ENCODE measurements at regions not wholly inside any gene's neighbourhood (a gene's known extent, or its start where the extent isn't known, plus 50 kb on each side); places are given as distances from the start of the nearest gene placed in this dataset.

DNA sequence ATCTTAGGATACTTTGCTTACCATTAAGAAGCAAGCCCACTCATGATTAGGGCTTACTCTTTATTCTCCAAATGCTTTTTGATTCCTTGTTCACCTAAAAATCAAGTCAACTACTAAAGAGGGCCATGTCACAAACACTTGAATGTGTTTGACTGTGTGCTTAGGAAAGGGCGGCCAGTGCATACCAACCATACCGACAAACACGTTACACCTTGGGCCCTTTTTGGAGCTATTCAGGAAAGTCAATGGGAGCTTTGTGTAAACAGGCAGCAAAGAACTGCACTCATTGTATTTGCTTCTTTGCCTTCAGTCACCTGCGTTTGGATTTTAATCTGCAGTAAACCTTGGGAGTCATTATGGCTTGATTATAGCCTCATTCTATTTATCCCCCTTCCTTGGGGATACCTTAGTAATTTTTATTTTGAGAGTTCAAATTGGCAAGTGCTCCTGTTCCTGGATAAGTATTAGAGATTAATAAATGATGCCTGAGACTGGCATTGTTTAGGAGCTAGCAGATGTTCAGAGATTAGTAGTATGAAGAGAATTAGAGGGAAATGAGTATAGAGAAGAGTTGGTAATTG, 102.6 kb upstream of the HDGFL1 start:
- H3K4me3 ChIP-seq (ENCODE audit: low read depth, poor library complexity, severe bottlenecking): no peak overlapping the region
- intact Hi-C loops (cut with DNase I; ENCODE audit: low total_unique reads): no loop called here
- no peak for DNase-seq (ENCODE audit: low spot score in 2 of 2)
- WGBS, 2 donors: 78 to 82% methylated on average over 4 of the region's 4 CpGs
- no peak for TF ChIP-seq POLR2A (IDR thresholded peaks at IDR 0.05)
- TF ChIP-seq, protein P1, sequence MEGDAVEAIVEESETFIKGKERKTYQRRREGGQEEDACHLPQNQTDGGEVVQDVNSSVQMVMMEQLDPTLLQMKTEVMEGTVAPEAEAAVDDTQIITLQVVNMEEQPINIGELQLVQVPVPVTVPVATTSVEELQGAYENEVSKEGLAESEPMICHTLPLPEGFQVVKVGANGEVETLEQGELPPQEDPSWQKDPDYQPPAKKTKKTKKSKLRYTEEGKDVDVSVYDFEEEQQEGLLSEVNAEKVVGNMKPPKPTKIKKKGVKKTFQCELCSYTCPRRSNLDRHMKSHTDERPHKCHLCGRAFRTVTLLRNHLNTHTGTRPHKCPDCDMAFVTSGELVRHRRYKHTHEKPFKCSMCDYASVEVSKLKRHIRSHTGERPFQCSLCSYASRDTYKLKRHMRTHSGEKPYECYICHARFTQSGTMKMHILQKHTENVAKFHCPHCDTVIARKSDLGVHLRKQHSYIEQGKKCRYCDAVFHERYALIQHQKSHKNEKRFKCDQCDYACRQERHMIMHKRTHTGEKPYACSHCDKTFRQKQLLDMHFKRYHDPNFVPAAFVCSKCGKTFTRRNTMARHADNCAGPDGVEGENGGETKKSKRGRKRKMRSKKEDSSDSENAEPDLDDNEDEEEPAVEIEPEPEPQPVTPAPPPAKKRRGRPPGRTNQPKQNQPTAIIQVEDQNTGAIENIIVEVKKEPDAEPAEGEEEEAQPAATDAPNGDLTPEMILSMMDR (IDR thresholded peaks at IDR 0.05): no peak

DNA sequence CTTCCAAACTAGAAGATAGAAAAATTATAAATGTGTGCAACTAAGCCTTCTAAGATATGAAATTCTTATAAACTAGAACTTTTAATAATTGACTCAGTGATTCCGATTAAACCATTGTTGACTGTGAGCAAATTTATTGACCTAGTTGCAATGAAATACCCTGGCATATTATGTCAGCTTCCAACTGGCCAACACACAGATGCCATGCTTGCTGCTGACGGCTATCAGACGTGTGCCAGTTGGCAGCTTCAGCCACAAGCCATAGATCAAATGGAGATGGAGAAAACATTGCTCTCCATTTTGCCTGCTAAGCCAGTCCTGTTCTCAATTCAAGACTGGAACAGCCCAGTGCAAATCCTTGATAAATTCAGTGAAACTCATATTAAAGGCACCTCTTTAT, 101.7 kb upstream of the HDGFL1 start:
- no peak for DNase-seq (ENCODE audit: low spot score in 2 of 2)
- H3K4me3 ChIP-seq (ENCODE audit: low read depth, poor library complexity, severe bottlenecking): no peak overlapping the region
- TF ChIP-seq, protein P1 (IDR thresholded peaks at IDR 0.05): no peak
- TF ChIP-seq POLR2A (IDR thresholded peaks at IDR 0.05): no peak
- intact Hi-C loops (cut with DNase I; ENCODE audit: low total_unique reads): no loop called here
- WGBS, 2 donors: 41 to 48% methylated on average over 3 of the region's 3 CpGs

DNA sequence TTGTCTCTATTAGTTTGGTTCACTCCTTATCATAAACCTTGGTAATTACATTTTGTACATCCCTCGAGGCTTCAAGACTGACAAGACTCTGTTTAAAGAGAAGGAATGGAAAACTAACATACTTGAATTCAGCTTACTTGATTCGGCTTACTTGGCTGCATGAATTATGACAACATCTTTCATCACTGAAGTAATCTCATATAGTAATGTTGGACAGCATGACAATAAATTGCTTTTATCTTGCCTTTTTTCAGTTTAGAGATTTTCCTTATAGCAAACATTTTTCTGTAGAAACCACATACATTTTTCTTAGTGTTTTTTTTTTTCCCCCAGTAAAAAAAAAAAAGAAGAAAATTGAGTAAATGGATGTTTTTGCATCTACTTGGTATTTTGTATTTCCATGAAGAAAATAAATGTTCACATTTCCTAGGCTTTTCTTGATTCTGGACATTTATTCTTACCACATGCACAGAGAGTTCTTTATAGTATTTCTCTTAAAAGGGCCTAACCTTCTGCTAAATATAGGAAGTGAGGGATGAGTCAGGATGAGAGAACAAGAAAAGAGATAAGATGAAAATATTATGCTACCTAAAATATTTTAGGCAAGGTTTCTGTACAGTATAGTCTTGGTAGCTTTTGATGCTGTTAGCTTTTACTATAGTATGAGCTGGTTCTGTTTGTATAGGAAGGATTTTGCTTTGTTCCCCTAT, 101.0 kb upstream of the HDGFL1 start:
- no peak for DNase-seq (ENCODE audit: low spot score in 2 of 2)
- no peak overlapping the region for H3K4me3 ChIP-seq (ENCODE audit: low read depth, poor library complexity, severe bottlenecking)
- WGBS, 2 donors: 32 to 34% methylated on average over 2 of the region's 2 CpGs
- intact Hi-C loops (cut with DNase I; ENCODE audit: low total_unique reads): no loop called here
- TF ChIP-seq, protein P1 (IDR thresholded peaks at IDR 0.05): no peak
- TF ChIP-seq POLR2A (IDR thresholded peaks at IDR 0.05): no peak

DNA sequence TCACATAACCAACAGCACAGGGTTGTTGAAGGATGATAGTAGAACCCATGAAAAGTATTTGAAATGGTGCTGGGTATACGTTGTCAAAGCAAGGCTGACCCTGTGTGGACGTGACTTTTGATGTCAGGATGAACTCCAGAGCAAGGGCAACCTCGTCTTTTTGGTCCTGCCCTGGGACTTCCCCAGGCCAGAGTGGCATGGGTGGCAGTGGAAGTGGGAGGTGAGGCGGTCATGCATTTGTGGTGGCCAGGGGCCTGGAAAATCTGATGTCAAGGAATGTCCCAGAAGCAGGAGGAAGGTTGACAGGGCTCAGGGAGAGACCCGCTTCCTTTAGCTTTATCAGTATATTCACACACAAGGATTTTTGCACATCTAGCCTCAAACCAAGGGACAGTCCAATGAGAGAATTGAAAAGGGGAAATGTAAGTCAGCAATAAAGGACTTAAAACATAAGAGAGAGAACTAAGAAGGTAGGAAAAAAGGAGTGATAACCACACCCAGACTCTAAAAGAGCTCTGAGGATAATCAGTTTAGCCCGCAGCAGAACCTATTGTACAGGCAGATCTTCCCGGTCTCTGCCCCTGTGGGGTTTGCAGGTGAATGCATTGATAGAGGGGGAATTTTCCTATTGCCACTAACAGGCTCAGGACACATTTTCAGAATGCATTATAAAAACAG, 98.8 kb upstream of the HDGFL1 start:
- H3K4me3 ChIP-seq (ENCODE audit: low read depth, poor library complexity, severe bottlenecking): no peak overlapping the region
- no peak for DNase-seq (ENCODE audit: low spot score in 2 of 2)
- WGBS, 2 donors: 43 to 49% methylated on average over 7 of the region's 7 CpGs
- TF ChIP-seq POLR2A (IDR thresholded peaks at IDR 0.05): no peak
- TF ChIP-seq, protein P1 (IDR thresholded peaks at IDR 0.05): no peak
- intact Hi-C loops (cut with DNase I; ENCODE audit: low total_unique reads): loop anchor here (5.0 kb wide), 1 partner anchor 1688 kb away; no protein-coding TSS in a partner anchor

DNA sequence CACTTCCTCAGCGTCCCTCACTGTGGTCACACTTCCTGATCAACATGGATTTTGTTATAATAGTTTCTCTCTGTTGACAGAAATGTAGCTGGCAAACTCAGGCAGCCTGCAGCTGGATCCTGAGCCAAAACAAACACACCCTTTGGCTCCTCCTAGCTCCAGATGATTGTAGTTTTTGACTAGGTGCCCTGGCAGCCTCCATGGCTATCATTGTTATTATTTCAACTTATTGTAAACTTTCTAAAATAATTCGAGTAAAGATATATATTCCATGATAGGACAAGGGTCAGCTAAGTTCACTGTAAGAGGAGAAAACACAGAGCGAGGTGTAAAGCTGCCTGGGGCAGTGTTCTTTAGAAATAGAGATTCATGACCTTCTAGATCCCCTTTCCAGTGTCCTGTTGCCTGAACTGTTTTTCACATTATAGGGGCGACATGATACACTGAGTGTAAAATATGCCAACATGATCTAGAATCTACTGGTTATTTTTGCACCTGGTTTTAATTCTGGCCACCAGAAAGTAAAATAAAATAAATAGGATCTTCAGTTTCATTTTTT, 98.2 kb upstream of the HDGFL1 start:
- TF ChIP-seq, protein P1 (IDR thresholded peaks at IDR 0.05): no peak
- TF ChIP-seq POLR2A (IDR thresholded peaks at IDR 0.05): no peak
- DNase-seq (ENCODE audit: low spot score in 2 of 2): peak; percentile 54 to 87
- intact Hi-C loops (cut with DNase I; ENCODE audit: low total_unique reads): loop anchor here (5.0 kb wide), 1 partner anchor 1689 kb away; no protein-coding TSS in a partner anchor
- H3K4me3 ChIP-seq (ENCODE audit: low read depth, poor library complexity, severe bottlenecking): no peak overlapping the region
- WGBS, 2 donors: 5% methylated on average over 4 of the region's 4 CpGs
